ENCODE measurements at regions not wholly inside any gene's neighbourhood (a gene's known extent, or its start where the extent isn't known, plus 50 kb on each side); places are given as distances from the start of the nearest gene placed in this dataset.

DNA sequence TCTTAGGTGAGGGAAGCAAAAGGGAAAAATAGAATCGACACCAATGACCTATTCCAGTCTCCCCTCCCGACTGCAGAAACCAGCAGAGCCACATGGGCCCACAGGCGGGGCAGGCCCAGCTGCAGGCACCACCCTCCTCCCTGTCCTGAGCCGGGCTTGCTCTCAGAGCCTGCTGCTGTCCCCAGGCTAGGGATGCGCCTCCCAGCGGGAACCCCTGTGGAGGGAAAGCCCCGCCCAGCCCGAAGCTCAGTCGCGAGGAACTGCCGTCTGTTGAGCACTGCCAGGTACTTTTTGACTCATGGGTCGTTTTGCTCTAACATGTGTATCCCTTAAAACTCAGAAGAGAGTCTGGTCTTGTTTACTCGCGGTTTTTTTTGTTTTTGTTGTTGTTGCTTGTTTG is 124.5 kb upstream of the RET start:
- no peak for DNase-seq (ENCODE audit: low spot score)

DNA sequence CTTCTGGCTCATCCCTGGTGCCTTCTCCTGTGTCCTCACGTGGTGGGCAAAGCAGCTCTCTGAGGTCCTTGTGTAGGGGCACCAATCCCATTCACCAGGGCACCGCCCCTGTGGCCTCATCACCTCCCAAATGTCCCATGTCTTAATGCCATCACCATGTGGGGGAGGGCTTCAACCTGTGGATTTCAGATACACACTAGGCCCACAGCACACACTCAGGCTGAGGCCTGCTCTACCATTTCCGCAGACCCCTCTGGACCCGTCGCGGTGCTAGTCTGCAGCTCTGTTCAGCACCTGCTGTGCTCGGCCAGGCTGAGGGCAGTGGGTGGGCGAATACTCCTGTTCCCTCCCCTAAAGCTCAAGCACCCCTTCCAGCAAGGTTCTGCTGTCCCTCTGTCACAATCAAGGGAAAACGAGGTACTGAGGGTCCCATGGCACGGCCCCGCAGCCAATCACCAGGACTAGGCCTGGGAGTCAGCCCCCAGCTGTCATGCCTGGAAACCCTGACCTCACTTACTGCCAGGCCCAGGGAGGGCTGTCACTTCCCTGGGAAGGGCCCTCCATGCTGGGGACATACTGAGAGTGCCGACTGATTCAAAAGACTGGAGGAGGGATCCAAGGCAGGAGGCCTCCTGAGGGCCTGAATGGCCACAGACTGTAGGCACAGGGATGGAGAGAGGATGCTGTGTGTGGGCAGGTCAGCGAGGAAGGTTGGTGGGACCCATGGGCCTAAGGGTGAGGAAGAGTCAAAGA is 123.8 kb upstream of the RET start:
- no peak for DNase-seq (ENCODE audit: low spot score)

DNA sequence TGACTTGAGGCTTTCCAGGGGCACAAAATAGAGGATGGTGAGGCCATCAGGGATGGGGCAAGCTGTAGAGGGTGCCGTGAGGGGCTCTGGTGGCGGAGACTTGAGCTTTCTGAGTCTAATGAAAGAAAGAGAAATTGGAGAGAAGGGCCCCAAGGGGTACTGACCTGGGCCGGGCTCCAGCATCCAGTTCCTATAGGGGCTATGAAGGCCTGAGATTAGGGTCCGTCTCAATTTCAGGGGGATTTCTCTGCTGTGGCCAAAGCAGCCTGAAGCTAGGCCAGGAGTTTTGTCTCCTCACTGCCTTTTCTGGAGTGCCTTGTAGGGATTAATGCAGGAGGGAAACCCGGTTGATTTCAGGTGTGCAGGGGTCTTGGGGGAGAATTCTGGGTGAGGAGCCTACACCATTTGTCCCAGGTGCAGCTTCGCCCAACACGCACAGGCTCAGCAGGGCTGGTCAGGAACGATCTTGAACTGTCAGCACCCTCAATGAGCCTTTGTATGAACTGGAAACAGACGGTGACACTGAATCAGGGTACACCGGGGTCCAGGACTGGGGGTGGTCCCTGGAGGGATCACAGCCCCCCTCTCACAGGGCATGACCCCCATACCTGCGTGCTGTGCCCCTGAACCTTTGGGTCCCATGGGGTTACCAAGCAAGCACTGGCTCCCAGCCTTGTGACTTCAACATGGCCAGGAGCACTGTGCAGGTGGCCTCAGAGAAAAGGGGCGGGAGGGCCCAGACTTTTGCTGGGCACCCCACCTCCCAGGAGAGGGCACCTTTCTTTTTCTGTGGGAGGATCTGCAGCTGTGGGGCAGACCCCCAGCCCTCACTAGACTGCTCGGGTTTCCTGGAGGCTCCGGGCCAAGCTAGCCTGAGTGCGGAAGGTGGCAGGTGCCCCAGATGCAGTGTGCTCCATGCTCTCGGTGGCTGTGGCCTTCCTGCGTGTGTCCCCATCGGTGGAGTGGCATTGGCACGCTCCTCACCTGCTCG is 122.9 kb upstream of the RET start:
- DNase-seq (ENCODE audit: low spot score): no peak

DNA sequence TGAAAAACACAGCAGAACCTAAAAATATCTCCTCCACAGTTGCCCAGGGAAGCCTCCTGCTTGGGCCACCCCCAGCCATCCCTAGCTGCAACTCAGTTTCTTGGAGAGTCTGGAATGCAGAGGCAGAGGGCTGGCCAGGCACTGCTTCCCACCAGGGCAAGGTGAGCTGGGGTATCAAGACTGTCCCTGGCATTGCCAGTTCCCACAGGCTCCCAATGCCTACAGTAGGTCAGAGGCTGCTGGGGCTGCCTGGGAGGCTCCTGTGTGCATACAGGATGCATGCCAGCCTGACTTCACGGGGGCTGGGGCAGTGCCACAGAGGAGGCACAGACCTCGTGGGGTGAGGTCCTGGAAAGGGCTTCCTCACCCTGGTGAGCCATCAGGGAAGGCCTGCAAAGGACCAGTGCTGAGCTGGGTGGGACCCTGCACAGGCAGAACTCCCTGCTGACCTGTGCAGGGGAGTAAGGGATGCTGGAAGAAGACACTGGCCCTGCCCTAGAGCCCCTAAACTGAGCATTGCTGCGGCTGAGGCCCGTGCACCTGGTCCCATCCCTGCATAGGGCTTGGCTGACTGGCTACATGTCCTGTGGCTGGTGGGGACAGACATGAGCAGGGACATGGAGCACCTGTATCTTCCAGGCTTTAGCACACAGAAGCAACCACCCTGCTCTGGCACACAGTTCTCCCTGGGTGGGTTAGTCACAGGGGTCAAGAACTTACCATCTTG is 121.9 kb upstream of the RET start:
- DNase-seq (ENCODE audit: low spot score): no peak

DNA sequence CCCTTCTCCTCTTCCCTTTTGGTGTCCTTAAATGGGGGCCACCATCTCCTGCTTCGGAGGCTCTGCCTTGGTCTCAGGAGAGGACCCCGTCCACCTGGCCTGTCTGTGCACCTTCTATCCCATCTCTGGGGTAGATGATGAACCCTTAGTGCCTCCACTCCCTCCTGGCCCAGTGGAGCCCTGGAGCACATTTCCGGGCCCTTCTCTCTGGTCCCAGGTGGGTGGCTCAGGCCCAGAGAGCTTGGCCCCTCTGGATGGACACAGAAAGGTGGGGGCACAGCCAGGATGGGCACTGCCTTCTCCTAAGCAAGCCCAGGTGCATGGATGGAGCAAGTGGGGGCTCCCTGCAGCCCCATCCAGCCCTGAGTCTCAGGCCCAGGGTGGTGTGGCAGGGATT is 121.4 kb upstream of the RET start:
- no peak for DNase-seq (ENCODE audit: low spot score)

DNA sequence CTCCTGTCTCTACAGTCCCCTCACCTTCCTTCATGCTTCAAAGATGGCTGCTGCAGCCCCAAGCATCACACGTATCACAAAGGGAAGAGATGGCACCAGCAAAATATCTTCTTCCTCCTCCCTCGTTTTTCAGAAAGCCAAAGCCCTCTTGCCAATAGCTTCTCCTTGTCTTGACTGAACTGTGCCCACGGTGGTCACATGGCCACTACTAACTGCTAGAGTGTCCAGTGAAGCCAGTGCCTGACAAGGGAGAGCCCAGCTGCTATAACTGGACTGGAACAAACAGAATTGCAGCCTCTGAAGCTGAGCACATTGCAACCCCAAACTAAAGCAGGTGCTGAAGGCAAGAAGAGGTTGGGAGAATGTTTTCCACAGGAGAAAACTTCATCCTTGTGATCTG is 120.8 kb upstream of the RET start:
- DNase-seq (ENCODE audit: low spot score): no peak

DNA sequence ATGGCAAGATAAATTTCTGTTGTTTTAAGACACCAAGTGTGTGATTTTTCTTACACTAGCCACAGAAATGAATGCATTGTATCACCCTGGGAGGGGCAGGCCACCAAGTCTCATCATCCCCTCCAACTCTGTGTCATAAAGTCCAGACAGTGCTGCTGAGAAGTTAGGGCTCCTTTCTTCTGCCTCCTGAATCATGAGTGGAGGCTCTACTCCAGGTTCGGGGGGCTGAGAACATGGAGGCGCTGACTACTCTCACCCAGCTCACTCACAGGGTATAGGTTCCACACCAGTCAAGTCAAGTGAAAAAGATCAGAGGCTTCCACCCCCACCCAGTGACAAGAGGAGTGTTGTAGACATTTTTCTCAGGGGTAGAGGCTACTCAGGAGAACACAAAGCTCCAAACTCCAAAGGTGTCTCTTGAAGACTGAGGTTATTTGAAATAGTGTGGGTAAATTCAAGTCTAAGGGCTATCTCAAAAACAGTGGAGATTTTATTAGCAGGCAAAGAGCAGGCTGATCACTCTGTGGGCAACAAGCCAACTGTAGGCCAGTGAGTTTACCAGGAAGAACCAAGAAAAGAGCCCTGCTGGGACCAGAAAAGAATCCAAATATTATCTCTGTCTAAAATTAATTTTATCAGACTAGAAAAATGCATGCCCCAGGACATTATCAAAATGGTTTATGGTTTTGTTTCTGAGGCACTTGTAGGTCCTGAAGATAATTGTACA is 118.6 kb upstream of the RET start:
- DNase-seq (ENCODE audit: low spot score): no peak

DNA sequence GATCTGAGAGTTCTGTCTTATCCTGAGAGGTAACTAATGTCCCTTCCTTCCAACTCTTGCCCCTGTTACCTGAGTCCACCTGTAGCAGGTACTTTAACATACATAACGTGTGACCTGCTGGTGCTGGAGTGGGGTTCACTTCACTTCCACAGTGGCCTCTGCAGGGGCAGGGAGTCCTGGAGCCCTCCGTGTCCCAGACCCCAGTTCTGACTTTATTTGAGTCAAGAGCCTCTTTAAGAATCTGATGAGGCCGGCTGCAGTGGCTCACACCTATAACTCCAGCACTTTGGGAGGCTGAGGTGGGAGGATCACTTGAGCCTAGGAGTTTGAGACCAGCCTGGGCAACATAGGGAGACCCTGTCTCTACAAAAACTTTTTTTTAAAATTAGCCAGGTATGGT is 117.0 kb upstream of the RET start:
- DNase-seq (ENCODE audit: low spot score): no peak

DNA sequence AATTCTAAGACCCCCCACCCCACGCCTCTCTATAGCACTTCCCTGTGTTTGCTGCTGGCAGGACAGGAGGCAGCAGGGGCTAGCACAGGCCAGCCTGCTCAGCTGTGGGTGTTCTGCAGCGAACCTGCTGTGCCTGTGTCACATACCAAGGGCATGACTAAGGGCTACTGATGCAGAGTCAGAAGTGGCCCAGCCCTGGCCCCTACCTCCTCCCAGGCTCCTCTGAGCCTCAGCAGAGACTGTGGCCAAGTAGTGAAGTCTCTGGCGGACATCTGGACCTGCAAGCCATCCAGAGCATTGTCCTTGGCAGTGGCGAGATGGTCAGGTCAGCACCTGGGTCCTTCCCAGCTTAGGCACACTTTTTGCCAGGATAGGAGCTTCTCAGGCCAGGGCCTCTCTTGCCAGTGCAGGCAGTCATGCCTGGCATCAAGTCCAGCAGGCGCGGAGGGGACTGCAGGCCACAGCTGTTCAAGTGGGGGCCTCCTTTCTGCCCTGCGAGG is 116.3 kb upstream of the RET start:
- DNase-seq (ENCODE audit: low spot score): no peak

DNA sequence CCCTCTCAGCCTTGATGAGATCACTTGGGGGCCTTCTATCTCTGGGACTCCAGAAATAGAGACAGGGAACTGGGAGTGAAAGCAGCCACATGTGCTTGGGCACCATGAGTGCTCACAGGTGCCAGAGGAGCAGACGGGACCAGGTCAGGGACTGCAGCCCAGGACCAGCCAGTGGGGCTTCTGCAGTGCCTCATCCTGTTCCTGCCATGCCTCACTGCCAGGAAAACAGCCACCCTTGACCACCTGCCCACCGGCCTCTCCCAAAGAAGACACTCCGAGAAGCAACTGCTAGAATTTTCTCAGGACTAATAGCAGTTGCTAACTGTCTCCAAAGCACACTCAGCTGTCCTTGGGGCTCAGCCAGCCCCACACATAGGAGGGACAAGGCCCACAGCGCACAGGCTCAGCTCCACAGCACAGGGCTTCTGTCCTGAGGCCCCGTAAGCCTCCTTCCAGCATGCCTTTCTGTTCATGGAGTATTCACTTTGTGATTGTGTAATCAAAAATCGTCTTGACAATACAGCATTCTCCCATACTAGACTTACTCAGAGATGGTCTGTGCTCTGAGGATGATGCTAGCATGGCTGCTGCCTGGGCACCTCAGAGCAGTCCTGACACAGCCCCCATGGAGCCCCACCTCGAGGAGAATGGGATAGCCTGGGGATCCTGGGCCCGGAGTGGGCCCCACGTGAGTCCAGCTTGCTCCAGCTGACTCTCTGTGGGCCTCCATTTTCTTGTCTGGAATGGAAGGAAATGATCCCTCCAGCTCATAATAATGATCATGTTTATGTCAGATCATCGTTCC is 115.7 kb upstream of the RET start:
- DNase-seq (ENCODE audit: low spot score): no peak

DNA sequence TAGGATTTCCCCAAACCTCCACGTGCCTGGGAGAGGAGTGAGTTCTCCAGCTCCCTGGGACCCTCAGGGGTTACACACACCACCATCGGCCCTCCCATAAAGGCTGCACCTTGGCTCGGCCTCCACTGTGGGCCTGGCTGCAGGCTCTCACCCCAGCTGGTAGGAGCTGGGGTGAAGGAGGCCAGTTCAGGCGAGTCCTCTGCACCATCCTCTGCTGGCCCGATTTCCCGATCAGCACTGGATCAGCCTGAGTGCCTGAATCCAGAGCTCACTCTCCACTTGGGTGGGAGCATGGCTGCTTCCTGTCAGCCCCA is 115.1 kb upstream of the RET start:
- DNase-seq (ENCODE audit: low spot score): no peak

DNA sequence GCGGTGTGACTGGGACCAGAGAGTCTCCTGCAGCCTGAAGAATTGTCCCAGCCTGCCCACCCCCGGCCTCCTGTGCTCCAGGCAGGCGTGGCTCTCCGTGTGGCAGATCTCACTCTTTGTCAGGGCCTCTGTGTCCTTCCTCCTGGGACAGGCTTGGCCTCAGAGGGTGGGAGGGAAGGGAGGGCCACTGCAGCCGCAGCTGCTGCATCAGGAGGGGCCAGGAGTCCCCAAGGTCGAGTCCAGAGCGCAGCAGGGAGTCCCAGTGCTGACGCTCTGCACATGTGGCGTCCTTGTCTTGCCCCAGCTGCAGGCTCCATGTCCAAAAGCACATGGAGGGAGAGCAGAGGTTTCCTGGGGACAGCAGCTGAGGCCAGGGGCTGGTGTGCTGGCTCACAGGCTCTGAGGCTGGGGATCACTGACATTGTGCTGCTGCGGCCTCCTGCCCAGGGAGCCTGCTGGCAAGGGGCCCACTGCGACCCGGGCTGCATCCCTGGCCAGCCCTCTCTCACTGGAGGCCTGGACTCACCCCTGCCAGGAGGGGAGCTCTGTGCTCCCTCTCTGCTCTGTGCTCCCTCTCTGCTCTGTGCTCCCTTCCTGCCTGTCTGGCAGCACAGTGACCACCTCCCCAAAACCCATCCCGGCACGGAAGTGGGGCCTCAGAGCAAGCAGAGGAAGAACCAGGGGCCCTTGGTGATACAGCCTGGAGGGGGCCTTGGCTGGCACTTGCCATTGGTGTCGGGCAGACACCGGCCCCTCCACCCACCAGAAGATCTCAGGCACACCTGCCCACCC is 114.6 kb upstream of the RET start:
- no peak for DNase-seq (ENCODE audit: low spot score)

DNA sequence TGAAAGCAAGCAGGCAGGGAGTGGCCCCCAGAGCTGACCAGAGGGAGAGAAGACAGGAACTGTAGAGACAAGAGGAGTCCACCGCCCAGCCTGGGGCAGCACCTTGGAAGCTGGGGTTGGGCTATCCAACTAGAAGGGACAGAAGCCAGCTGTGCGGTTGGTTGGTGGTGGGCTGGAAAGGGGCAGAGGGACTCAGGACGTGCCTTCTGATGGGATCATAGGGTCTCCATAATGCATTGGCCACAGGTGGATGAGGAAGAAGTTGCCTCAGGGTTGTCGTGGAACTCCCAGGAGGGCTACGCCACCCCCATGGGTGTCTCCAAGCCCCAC is 114.0 kb upstream of the RET start:
- DNase-seq (ENCODE audit: low spot score): no peak

DNA sequence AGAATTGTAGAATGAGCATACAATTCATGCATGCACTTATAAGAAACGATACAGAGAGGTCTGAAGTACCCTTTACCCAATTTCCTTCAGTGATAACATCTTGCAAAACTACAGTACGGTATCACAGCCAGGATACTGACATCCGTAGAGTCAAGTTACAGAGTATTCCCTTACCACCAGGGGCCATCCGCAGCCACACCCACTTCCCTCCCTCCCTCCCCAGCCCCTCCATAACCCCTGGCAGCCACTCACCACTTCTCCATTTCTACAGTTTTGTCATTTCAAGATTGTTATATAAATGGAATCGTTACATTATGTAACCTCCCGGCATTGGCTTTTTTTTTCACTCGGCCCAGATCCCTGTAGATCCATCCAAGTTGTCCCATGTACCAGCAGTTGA is 113.6 kb upstream of the RET start:
- no peak for DNase-seq (ENCODE audit: low spot score)

DNA sequence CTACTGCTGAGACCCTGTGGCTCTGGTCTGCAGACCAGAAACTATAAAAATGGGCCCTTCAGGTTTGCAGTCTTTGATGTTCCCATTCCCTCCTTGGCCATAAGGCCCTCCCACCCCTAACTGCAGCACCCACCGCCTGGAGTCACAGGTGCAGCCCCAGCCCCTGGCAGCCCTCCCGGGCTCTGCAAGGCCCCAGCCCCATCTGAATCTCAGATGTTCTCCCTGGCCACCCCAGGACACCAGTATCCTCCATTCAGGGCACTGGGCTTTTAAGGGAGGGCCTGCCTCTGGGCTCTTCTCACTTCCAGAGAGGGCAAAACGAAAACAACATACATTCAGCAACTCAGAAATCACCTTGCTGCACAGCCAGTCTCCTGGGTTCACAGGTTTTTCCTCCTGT is 107.7 kb upstream of the RET start:
- DNase-seq (ENCODE audit: low spot score): no peak

DNA sequence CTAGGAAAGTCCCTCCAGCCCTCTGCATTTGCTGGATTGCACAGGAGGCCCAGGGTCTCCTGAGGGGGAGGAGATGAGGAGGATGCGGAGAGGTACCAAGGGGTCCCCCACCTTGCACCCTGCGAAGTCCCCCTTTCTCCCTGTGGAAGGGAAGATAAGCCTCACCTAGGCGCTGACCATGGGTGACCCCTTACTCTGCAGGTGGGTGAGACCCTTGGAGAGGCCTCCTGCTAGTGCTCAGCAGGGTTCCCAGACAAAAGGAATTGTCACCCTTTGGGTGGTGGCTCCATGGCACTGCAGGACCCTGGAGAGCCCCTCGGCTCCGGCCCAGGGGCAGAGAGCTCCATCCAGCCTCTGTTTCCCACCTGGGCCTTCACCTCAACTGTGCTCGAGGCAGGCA is 107.0 kb upstream of the RET start:
- DNase-seq (ENCODE audit: low spot score): no peak

DNA sequence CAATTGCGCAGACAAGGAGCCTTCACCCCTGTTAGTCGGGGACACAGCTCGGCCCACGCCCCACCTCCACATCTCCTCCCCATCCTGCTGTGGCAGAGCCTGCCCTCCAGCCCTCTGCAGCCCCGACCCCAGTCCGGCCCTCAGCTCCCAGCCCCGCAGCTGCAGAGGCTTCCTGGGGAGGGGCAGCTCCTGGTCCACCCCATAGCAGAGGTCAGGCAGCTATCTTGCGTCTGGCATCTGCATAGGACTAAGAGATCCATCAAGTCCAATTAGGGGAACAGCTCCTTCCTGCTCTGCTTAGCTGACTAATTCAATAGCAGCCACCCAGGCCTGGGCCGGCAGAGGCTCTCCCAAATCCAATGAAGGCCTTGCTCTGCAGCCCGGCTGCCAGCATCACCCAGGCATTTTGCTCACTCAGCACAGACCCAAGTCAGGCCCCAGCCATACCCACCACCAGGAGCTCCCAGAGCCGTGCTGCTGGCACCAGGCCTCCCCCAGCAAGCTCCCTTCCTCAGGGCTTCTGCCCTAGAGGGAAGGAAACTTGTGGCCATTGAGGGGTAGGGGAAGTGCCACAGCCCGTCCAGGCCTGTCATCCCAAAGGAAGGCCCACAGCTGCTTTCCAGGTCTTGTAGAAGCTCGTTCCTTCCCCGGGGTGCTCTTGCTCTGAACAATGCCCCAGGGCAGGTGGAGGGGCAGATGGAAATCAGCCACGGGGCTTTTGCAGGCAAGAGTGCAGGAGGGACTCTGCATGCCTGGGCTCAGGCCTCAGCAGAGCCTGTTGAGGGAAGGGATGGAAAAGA is 106.2 kb upstream of the RET start:
- no peak for DNase-seq (ENCODE audit: low spot score)

DNA sequence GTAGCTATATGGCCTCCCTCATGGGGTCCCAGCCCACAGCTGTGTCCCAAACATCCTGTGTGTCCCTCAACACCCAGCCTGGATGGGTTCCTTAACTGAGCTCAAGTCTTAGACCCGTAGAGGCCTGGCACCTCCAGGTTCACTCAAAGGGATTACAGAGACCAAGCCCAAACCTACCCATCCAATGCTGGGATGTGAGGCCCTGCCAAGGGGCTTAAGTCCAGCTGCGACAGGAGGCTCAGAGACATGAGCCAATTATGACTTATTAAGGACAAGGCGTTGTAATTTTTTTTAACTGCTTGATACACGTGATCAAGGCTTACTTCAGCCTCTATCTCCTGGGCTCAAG is 105.6 kb upstream of the RET start:
- DNase-seq (ENCODE audit: low spot score): no peak

DNA sequence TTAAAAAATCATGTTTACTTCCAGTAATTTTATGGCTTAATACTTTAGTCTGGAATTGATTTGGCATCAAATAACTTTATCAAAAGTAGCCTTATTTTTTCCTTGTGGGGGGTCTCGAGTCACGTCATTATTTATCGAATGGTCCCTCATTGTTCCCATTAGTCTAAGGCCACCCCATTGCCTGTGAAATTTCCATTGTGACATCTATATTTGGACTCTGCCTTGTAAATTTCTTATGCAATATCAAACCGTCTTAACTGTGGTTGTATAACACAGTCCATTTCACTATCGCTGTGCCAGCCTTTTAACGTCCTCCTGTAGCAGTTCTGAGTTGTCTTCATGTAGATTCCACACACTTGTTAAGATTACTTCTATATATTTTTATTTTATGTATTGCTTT is 103.9 kb upstream of the RET start:
- no peak for DNase-seq (ENCODE audit: low spot score)

DNA sequence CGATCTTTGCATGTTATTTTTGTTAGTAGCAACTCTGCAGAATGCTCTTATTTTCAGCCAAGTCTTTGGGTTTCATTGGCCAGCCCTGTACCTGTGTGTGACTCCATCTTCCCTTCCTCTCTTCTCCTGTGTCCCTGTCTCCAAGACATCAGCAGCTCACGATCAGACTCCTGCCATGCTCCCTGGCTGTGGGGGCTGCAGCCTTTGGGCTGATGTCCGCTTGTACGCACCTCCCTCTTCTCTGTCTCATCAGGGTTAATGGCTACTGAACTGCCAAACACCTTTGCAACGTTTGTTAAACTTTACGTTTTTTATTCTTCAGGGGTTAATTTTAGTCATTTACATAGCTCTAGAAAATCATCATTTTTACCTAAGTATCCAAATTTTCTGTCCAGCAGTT is 103.5 kb upstream of the RET start:
- DNase-seq (ENCODE audit: low spot score): no peak
